K562 (cell line): ENCODE measurements at regions not wholly inside any gene's neighbourhood (a gene's known extent, or its start where the extent isn't known, plus 50 kb on each side); places are given as distances from the start of the nearest gene placed in this dataset.

Source experiments
- CAMTA2 ChIP-seq: fragments of 250-450 bp; sonication (Bioruptor Pico); conservative IDR thresholded peaks from 2 replicates; pipeline ENCODE4 v1.5.1; 2022
- CBX1 ChIP-seq: sonication (generic); IDR thresholded peaks from 2 replicates; pipeline ENCODE4 v1.6.1; 2016; ENCODE audit warnings: antibody characterized with exemption, low read depth, mild to moderate bottlenecking
- CSDE1 ChIP-seq, 2 experiments: fragments of 450-650 bp; IDR thresholded peaks; 2 replicates each; pipeline ENCODE4 v1.6.1; 2016; ENCODE audit warnings: mild to moderate bottlenecking in 1 of 2
- EWSR1 ChIP-seq: fragments of 450-650 bp; IDR thresholded peaks from 2 replicates; pipeline ENCODE4 v1.6.1; 2018; ENCODE audit warnings: borderline replicate concordance, mild to moderate bottlenecking, low read depth, moderate library complexity; ENCODE audit not compliant: partially characterized antibody
- FOXJ3 ChIP-seq: sonication (generic); formaldehyde crosslinking; IDR thresholded peaks from 2 replicates; pipeline ENCODE4 v1.4.0; 2020; ENCODE audit warnings: mild to moderate bottlenecking, missing genetic modification reagents
- MTF1 ChIP-seq: fragments of 250-450 bp; sonication (Bioruptor Pico); IDR thresholded peaks from 2 replicates; pipeline ENCODE4 v1.9.0; 2021; ENCODE audit warnings: moderate library complexity, mild to moderate bottlenecking, inconsistent platforms, borderline replicate concordance
- NFE2 ChIP-seq: IDR thresholded peaks from 2 replicates; pipeline ENCODE4 v1.6.1; 2014; ENCODE audit warnings: antibody characterized with exemption, low read depth
- NFRKB ChIP-seq: fragments of 450-650 bp; IDR thresholded peaks from 2 replicates; pipeline ENCODE4 v1.6.1; 2016; ENCODE audit warnings: low read depth
- NONO ChIP-seq, 2 experiments: fragments of 200-400 bp in 1 of 2; fragments of 450-650 bp in 1 of 2; formaldehyde crosslinking in 1 of 2; IDR thresholded peaks; 2 replicates each; pipeline ENCODE4 v1.6.1; 2017; ENCODE audit warnings: low read depth in 2 of 2, mild to moderate bottlenecking in 2 of 2, moderate library complexity in 2 of 2, low read length in 1 of 2
- NR2C1 ChIP-seq, 2 experiments: fragments of 450-650 bp; IDR thresholded peaks; 2 replicates each; pipeline ENCODE4 v1.6.1; 2017; ENCODE audit warnings: mild to moderate bottlenecking in 2 of 2, antibody characterized with exemption in 1 of 2, inconsistent platforms in 1 of 2, missing compliant biosample characterization in 1 of 2, missing genetic modification characterization in 1 of 2
- THAP12 ChIP-seq: fragments of 250-450 bp; sonication (Bioruptor Pico); IDR thresholded peaks from 2 replicates; pipeline ENCODE4 v1.9.0; 2021; ENCODE audit warnings: mild to moderate bottlenecking, inconsistent platforms
- ZBTB11 ChIP-seq, 3 experiments: fragments of 200-800 bp in 1 of 3; fragments of 250-450 bp in 1 of 3; fragments of 450-650 bp in 1 of 3; sonication (Bioruptor Pico) in 1 of 3; sonication (Bioruptor generic) in 1 of 3; formaldehyde crosslinking in 1 of 3; IDR thresholded peaks; 2 replicates each; pipeline versions ENCODE4 v1.6.1 to v1.8.0; 2016 to 2022; ENCODE audit warnings: mild to moderate bottlenecking in 2 of 3, missing genetic modification characterization in 2 of 3, missing compliant biosample characterization in 1 of 3, moderate library complexity in 1 of 3
- ZMIZ1 ChIP-seq, 2 experiments: fragments of 150-350 bp in 1 of 2; IDR thresholded peaks; 2 replicates each; pipeline ENCODE4 v1.6.1; 2012 to 2016; ENCODE audit warnings: low read depth in 2 of 2, low read length in 2 of 2, mild to moderate bottlenecking in 1 of 2, moderate library complexity in 1 of 2
- ZNF766 ChIP-seq: fragments of 200-800 bp; sonication (Bioruptor generic); conservative IDR thresholded peaks from 2 replicates; pipeline ENCODE4 v1.6.1; 2016; ENCODE audit warnings: missing genetic modification characterization, missing compliant biosample characterization
- TF ChIP-seq, protein P1 (sequence below): fragments of 200-800 bp; sonication (Bioruptor generic); IDR thresholded peaks from 2 replicates; pipeline ENCODE4 v1.6.1; 2017; ENCODE audit warnings: missing genetic modification characterization, missing compliant biosample characterization

DNA sequence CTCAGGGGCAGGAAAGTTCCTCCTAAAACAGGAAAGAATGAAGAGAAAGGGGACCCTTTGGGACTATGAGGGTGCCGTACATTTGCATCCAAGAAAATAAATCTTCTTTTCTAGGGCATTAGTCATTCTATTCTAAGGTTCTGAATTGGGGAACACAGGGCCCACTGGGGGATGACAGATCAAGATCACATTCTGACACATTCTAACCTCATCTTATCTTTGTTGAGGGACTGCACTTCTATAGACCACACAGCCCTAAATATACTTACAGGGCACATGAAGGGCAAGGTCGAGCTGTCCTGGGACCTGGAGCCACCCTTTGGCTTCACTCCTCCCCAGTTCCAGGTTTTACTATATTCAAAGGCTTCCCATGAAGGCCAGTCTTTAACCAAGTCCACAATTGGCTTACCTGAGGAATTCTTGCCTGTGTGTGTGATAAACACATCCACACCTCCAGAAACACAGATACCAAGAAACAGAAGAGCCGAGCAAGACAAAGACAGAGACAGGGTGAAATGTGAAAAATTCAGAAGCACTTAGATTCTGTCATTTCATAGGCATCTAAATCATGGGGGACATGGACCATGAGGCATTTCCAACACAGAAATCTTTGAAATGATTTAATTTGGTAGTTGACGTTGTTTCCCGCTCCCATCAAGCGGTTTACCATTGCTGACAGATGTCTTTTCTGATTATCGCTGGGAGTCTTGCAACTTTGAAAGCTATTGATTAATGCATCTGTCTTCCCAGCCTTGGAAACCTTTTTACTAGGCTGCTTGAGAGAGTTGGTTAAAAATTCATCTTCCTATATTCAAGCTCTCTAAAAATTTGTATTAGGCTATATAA, 75.8 kb downstream of the CCDC71L start (continued):
- TF ChIP-seq NFRKB, result 0 out of 2 replicates have a peak, but pooled peaks have one; percentile 19
- TF ChIP-seq MTF1, result no peak
- 0 out of 6 replicates have a peak, but pooled peaks of 1 of the 3 experiments have one; percentile 41 for TF ChIP-seq ZBTB11 (CRISPR knock-in tag; IDR thresholded peaks at IDR 0.05)
- no peak for TF ChIP-seq CAMTA2 (CRISPR knock-in tag)
- TF ChIP-seq THAP12 (CRISPR knock-in tag), result no peak
- no peak for TF ChIP-seq CBX1
- no peak for TF ChIP-seq FOXJ3 (CRISPR knock-in tag)
- no peak for TF ChIP-seq ZMIZ1 (IDR thresholded peaks at IDR 0.05; ENCODE audit: low read depth in 2 of 2, low read length in 2 of 2)
- TF ChIP-seq NONO (IDR thresholded peaks at IDR 0.05; ENCODE audit: low read depth in 2 of 2, low read length in 1 of 2), result no peak
- no peak for TF ChIP-seq NR2C1 (IDR thresholded peaks at IDR 0.05)
- TF ChIP-seq NR2C1 (tag; IDR thresholded peaks at IDR 0.05), result 0 out of 2 replicates have a peak, but pooled peaks have one; percentile 4
- TF ChIP-seq EWSR1, result no peak
- TF ChIP-seq, protein P1, sequence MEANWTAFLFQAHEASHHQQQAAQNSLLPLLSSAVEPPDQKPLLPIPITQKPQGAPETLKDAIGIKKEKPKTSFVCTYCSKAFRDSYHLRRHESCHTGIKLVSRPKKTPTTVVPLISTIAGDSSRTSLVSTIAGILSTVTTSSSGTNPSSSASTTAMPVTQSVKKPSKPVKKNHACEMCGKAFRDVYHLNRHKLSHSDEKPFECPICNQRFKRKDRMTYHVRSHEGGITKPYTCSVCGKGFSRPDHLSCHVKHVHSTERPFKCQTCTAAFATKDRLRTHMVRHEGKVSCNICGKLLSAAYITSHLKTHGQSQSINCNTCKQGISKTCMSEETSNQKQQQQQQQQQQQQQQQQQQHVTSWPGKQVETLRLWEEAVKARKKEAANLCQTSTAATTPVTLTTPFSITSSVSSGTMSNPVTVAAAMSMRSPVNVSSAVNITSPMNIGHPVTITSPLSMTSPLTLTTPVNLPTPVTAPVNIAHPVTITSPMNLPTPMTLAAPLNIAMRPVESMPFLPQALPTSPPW (CRISPR knock-in tag), result peak; percentile 48; the same call in 1 of the 2 replicates
- peak; percentile 34 for TF ChIP-seq NFE2
- TF ChIP-seq ZNF766, result peak; percentile 59; the same call in 1 of the 2 replicates
- no peak for TF ChIP-seq CSDE1 (IDR thresholded peaks at IDR 0.05)
